ENCODE measurements at regions not wholly inside any gene's neighbourhood (a gene's known extent, or its start where the extent isn't known, plus 50 kb on each side); places are given as distances from the start of the nearest gene placed in this dataset.

GRCh38 chr12:131459773-131460365 is 251.0 kb upstream of the SFSWAP start:
- H3K36me3 Mint-ChIP-seq (ENCODE audit: low read depth): peaks cover 8% of the 10 kb centered on the region; the same call in 1 of the 2 replicates

DNA sequence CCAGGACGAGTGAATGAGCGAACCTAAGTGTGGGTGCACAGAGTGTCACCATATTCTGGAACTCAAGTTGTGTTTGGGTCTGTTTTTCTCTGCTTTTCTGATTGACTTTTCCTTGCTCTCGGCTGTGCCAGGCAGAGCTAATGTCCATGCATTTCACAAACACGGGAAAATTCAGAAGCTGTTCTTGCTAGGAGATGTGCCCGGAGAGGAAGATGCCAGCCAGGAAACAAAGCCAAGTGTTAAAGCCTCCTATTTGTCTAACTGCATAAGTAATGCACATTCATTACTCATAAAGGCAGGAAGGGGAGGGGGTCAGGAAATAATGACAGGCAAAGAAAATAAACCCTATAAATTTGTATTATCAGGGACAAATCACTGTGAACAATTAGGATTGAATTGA is 250.4 kb upstream of the SFSWAP start:
- TF ChIP-seq, protein P1, sequence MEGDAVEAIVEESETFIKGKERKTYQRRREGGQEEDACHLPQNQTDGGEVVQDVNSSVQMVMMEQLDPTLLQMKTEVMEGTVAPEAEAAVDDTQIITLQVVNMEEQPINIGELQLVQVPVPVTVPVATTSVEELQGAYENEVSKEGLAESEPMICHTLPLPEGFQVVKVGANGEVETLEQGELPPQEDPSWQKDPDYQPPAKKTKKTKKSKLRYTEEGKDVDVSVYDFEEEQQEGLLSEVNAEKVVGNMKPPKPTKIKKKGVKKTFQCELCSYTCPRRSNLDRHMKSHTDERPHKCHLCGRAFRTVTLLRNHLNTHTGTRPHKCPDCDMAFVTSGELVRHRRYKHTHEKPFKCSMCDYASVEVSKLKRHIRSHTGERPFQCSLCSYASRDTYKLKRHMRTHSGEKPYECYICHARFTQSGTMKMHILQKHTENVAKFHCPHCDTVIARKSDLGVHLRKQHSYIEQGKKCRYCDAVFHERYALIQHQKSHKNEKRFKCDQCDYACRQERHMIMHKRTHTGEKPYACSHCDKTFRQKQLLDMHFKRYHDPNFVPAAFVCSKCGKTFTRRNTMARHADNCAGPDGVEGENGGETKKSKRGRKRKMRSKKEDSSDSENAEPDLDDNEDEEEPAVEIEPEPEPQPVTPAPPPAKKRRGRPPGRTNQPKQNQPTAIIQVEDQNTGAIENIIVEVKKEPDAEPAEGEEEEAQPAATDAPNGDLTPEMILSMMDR (IDR thresholded peaks at IDR 0.05): no peak
- Mint-ChIP-seq H3K9me3 (peaks cover 58% of the 10 kb centered on the region), H3K4me3 (no peak overlapping the region), H3K27ac (no peak overlapping the region), H3K4me1 (ENCODE audit: low read depth) (no peaks in the 10 kb centered on the region), H3K36me3 (ENCODE audit: low read depth) (peaks cover 8% of the 10 kb centered on the region; the same call in 1 of the 2 replicates), H3K27me3 (ENCODE audit: insufficient read depth) (0 out of 2 replicates have a peak, but pooled peaks cover 1% of the 10 kb centered on the region)
- DNase-seq: no peak

More at GRCh38 chr12:131459773-131460365, 251.0 kb upstream of the SFSWAP start:
- Mint-ChIP-seq H3K4me3 (no peak overlapping the region), H3K27me3 (ENCODE audit: insufficient read depth) (peaks cover 1% of the 10 kb centered on the region; the same call in 1 of the 2 replicates), H3K4me1 (ENCODE audit: low read depth) (no peaks in the 10 kb centered on the region), H3K9me3 (peaks cover 63% of the 10 kb centered on the region), H3K27ac (no peak overlapping the region)
- DNase-seq: no peak
- TF ChIP-seq, protein P1 (IDR thresholded peaks at IDR 0.05): no peak

DNA sequence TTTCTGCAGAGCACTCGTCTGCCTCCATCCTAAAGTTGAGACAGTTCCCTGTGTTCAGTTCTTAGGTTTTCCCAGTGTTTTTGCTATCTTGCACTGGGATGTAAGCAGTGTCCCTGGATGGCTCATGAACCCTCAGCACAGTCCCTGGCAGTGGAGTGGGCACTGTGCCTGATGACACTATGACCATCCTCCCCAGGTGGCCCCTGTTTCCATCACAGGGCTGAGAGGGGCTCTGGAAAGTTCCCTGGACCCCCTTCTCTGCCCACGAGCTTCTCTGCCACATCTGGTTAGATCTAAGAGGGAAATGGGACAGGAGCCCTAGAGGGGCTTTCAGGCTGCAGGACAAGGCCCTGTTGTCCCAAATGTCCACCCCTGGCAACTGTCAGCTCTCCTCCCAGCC is 249.8 kb upstream of the SFSWAP start:
- no peak overlapping the region for H3K27ac Mint-ChIP-seq
- H3K27me3 Mint-ChIP-seq (ENCODE audit: insufficient read depth): 0 out of 2 replicates have a peak, but pooled peaks cover 1% of the 10 kb centered on the region
- DNase-seq: no peak
- peaks cover 54% of the 10 kb centered on the region for H3K9me3 Mint-ChIP-seq
- no peaks in the 10 kb centered on the region for H3K4me1 Mint-ChIP-seq (ENCODE audit: low read depth)
- TF ChIP-seq, protein P1 (IDR thresholded peaks at IDR 0.05): no peak
- H3K4me3 Mint-ChIP-seq: no peak overlapping the region
- peaks cover 8% of the 10 kb centered on the region; the same call in 1 of the 2 replicates for H3K36me3 Mint-ChIP-seq (ENCODE audit: low read depth)

DNA sequence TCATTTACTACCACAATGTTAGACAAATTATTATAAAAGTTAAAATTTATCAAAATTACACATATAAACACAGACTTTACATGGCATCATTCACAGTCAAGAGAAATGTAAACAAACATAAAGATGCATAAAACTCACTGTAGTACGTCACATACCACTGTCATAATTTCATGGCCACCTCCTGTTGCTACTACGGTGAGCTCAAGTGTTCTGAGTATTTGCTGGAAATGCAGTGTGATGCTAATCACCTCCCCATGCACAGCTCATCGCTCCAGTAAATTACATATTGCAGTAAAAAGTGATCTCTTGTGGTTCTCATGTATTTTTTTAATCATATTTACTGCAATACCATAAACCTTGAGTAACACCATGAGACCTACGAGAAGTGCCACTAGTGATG is 247.7 kb upstream of the SFSWAP start:
- no peak for DNase-seq
- H3K4me3 Mint-ChIP-seq: no peak overlapping the region
- peaks cover 55% of the 10 kb centered on the region for H3K9me3 Mint-ChIP-seq
- H3K36me3 Mint-ChIP-seq (ENCODE audit: low read depth): peaks cover 6% of the 10 kb centered on the region; the same call in 1 of the 2 replicates
- H3K27me3 Mint-ChIP-seq (ENCODE audit: insufficient read depth): 0 out of 2 replicates have a peak, but pooled peaks cover 1% of the 10 kb centered on the region
- H3K27ac Mint-ChIP-seq: no peak overlapping the region
- H3K4me1 Mint-ChIP-seq (ENCODE audit: low read depth): no peaks in the 10 kb centered on the region
- TF ChIP-seq, protein P1 (IDR thresholded peaks at IDR 0.05): no peak

GRCh38 chr12:131464081-131464480 is 246.8 kb upstream of the SFSWAP start:
- Mint-ChIP-seq H3K4me1 (ENCODE audit: low read depth) (no peaks in the 10 kb centered on the region), H3K9me3 (peaks cover 46% of the 10 kb centered on the region), H3K27me3 (ENCODE audit: insufficient read depth) (0 out of 2 replicates have a peak, but pooled peaks cover 1% of the 10 kb centered on the region), H3K4me3 (no peak overlapping the region), H3K27ac (no peak overlapping the region), H3K36me3 (ENCODE audit: low read depth) (no peaks in the 10 kb centered on the region; the same call in 1 of the 2 replicates)
- DNase-seq: no peak
- TF ChIP-seq, protein P1 (IDR thresholded peaks at IDR 0.05): no peak
